ENCODE measurements at regions not wholly inside any gene's neighbourhood (a gene's known extent, or its start where the extent isn't known, plus 50 kb on each side); places are given as distances from the start of the nearest gene placed in this dataset.

DNA sequence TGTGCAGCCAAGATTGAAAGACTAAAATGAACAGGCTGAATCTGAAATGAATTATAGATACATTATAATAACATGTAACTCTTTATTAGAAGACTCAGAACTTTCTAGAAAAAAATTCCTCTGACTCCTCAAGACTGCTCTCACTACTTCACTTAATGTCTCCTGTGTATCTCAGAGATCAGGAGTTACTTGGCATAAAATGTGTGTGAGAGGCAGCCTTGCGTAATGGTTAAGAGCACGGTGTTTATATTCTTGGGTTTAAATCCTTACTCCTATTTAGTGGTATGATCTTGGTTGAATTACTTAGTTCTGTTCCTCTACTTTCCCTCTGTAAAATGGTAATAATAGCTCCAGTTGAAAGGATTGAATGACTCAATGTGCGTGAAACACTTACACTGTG, 634.9 kb downstream of the LTN1 start:
- Histone ChIP-seq H3K4me2 (replicated peaks; ENCODE audit: low read depth, low read length, poor library complexity, severe bottlenecking) (no peak overlapping the region), H3K79me2 (ENCODE audit: control insufficient read depth, insufficient read depth, low read length) (no peaks in the 10 kb centered on the region), H3K27me3 (replicated peaks in 1 of 4; ENCODE audit: control extremely low read depth in 1 of 4, control insufficient read depth in 3 of 4, insufficient read depth in 4 of 4, low read length in 3 of 4) (no peaks in the 10 kb centered on the region), H3K27ac (ENCODE audit: low read length in 2 of 2) (no peak overlapping the region), H3K36me3 (replicated peaks in 1 of 2; ENCODE audit: control extremely low read depth in 1 of 2, control insufficient read depth in 1 of 2, extremely low read depth in 1 of 2, insufficient read depth in 2 of 2, low read length in 1 of 2) (no peaks in the 10 kb centered on the region), H3K4me1 (ENCODE audit: control insufficient read depth in 2 of 2, insufficient read depth in 2 of 2, low read length in 2 of 2) (no peaks in the 10 kb centered on the region), H3K9me3 (ENCODE audit: control extremely low read depth in 1 of 3, control insufficient read depth in 2 of 3, insufficient read depth in 1 of 3, low read length in 2 of 3) (no peaks in the 10 kb centered on the region), H3K9ac (ENCODE audit: low read length) (no peak overlapping the region), H3K4me3 (ENCODE audit: control extremely low read depth in 1 of 5, extremely low read depth in 1 of 5, insufficient read depth in 1 of 5, low read depth in 2 of 5, low read length in 4 of 5) (no peak overlapping the region), H4K20me1 (ENCODE audit: control insufficient read depth, insufficient read depth, low read length, poor library complexity, severe bottlenecking) (no peaks in the 10 kb centered on the region), H2AFZ (ENCODE audit: insufficient read depth, low read depth, low read length, poor library complexity, severe bottlenecking) (no peak overlapping the region)
- DNase-seq (no peak), ATAC-seq (ENCODE audit: low read depth) (no peak)
- H3K4me3 Mint-ChIP-seq = no peak overlapping the region
- TF ChIP-seq, protein P1, sequence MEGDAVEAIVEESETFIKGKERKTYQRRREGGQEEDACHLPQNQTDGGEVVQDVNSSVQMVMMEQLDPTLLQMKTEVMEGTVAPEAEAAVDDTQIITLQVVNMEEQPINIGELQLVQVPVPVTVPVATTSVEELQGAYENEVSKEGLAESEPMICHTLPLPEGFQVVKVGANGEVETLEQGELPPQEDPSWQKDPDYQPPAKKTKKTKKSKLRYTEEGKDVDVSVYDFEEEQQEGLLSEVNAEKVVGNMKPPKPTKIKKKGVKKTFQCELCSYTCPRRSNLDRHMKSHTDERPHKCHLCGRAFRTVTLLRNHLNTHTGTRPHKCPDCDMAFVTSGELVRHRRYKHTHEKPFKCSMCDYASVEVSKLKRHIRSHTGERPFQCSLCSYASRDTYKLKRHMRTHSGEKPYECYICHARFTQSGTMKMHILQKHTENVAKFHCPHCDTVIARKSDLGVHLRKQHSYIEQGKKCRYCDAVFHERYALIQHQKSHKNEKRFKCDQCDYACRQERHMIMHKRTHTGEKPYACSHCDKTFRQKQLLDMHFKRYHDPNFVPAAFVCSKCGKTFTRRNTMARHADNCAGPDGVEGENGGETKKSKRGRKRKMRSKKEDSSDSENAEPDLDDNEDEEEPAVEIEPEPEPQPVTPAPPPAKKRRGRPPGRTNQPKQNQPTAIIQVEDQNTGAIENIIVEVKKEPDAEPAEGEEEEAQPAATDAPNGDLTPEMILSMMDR (IDR thresholded peaks at IDR 0.05) = no peak
- no peak for TF ChIP-seq EZH2 (IDR thresholded peaks at IDR 0.05; ENCODE audit: borderline replicate concordance, insufficient read depth, low read depth, low read length, poor library complexity, severe bottlenecking)
- no peak overlapping the region for H3K27ac Mint-ChIP-seq
- ChIA-PET CTCF (no interaction called here), POLR2A (no interaction called here)
- peaks cover 2% of the 10 kb centered on the region for H3K9me3 Mint-ChIP-seq (ENCODE audit: insufficient read depth)
- WGBS (ENCODE audit: insufficient coverage) = no CpG with 5 or more reads among the region's 3 CpGs
- H3K4me1 Mint-ChIP-seq = no peaks in the 10 kb centered on the region
- intact Hi-C loops (cut with micrococcal nuclease) = no loop called here
- H3K27me3 Mint-ChIP-seq = no peaks in the 10 kb centered on the region

DNA sequence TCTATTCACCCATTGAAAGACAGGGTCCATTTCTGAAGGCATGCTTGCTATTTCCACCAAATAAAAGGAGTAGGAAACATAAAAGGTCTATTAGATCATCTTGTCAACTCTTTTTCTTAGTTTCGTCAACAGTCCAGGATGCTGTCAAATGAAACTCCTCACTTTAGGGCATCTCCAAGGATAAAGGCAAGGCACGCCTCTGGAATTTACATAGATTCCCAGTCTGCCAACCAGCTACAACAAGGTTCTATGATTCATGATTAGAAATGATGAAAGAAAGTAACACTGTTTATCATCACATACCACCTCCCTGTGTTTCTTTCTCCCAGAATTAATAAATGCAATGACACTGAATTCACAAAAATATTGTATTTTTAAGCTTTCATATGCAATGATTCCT, 636.3 kb downstream of the LTN1 start:
- intact Hi-C loops (cut with micrococcal nuclease) = no loop called here
- no peak for TF ChIP-seq EZH2 (IDR thresholded peaks at IDR 0.05; ENCODE audit: borderline replicate concordance, insufficient read depth, low read depth, low read length, poor library complexity, severe bottlenecking)
- TF ChIP-seq, protein P1 (IDR thresholded peaks at IDR 0.05) = no peak

More for the DNA sequence above, 636.3 kb downstream of the LTN1 start:
- H2AFZ ChIP-seq (ENCODE audit: insufficient read depth, low read depth, low read length, poor library complexity, severe bottlenecking) = no peak overlapping the region
- H3K4me1 ChIP-seq (ENCODE audit: control insufficient read depth in 2 of 2, insufficient read depth in 2 of 2, low read length in 2 of 2) = no peaks in the 10 kb centered on the region
- Mint-ChIP-seq H3K27ac (no peak overlapping the region), H3K4me3 (no peak overlapping the region), H3K4me1 (no peaks in the 10 kb centered on the region), H3K9me3 (ENCODE audit: insufficient read depth) (no peaks in the 10 kb centered on the region), H3K27me3 (no peaks in the 10 kb centered on the region)
- ATAC-seq (ENCODE audit: low read depth) (no peak), DNase-seq (no peak)
- CTCF ChIA-PET = no interaction called here
- no peak overlapping the region for H3K9ac ChIP-seq (ENCODE audit: low read length)
- no peak overlapping the region for H3K4me2 ChIP-seq (replicated peaks; ENCODE audit: low read depth, low read length, poor library complexity, severe bottlenecking)
- no CpG with 5 or more reads among the region's 2 CpGs for WGBS (ENCODE audit: insufficient coverage)
- no peak overlapping the region for H3K4me3 ChIP-seq (ENCODE audit: control extremely low read depth in 1 of 5, extremely low read depth in 1 of 5, insufficient read depth in 1 of 5, low read depth in 2 of 5, low read length in 4 of 5)
- POLR2A ChIA-PET = no interaction called here
- H3K9me3 ChIP-seq (ENCODE audit: control extremely low read depth in 1 of 3, control insufficient read depth in 2 of 3, insufficient read depth in 1 of 3, low read length in 2 of 3) = no peaks in the 10 kb centered on the region
- no peaks in the 10 kb centered on the region for H3K79me2 ChIP-seq (ENCODE audit: control insufficient read depth, insufficient read depth, low read length)
- no peak overlapping the region for H3K27ac ChIP-seq (ENCODE audit: low read length in 2 of 2)
- no peaks in the 10 kb centered on the region for H3K27me3 ChIP-seq (replicated peaks in 1 of 4; ENCODE audit: control extremely low read depth in 1 of 4, control insufficient read depth in 3 of 4, insufficient read depth in 4 of 4, low read length in 3 of 4)
- H4K20me1 ChIP-seq (ENCODE audit: control insufficient read depth, insufficient read depth, low read length, poor library complexity, severe bottlenecking) = no peaks in the 10 kb centered on the region
- no peaks in the 10 kb centered on the region for H3K36me3 ChIP-seq (replicated peaks in 1 of 2; ENCODE audit: control extremely low read depth in 1 of 2, control insufficient read depth in 1 of 2, extremely low read depth in 1 of 2, insufficient read depth in 2 of 2, low read length in 1 of 2)
